ENCODE measurements at regions not wholly inside any gene's neighbourhood (a gene's known extent, or its start where the extent isn't known, plus 50 kb on each side); places are given as distances from the start of the nearest gene placed in this dataset.
A peak's percentile ranks its signal among the peaks of the same experiment; 100 is the strongest.

GRCh38 chr3:72309661-72310418 is 524.9 kb upstream of the PROK2 start:
- Histone ChIP-seq H3K27me3 (ENCODE audit: control insufficient read depth, insufficient read depth, low read length) (no peaks in the 10 kb centered on the region), H3K4me1 (ENCODE audit: control insufficient read depth, insufficient read depth, low read length, poor library complexity, severe bottlenecking) (peaks cover 33% of the 10 kb centered on the region), H3K4me3 (ENCODE audit: low read depth, low read length) (peak overlapping the region; percentile 49), H3K36me3 (ENCODE audit: control insufficient read depth, insufficient read depth, low read length) (no peaks in the 10 kb centered on the region), H3K9me3 (ENCODE audit: control insufficient read depth in 2 of 2, low read length in 2 of 2) (no peaks in the 10 kb centered on the region), H3K27ac (ENCODE audit: insufficient read depth, low read length, poor library complexity, severe bottlenecking) (peak overlapping the region; percentile 63)
- H3K27me3 Mint-ChIP-seq = peaks cover 5% of the 10 kb centered on the region
- peak overlapping the region; percentile 40 to 86 (median 62) for H3K4me3 Mint-ChIP-seq
- peak overlapping the region; percentile 90 to 100 (median 95) for H3K27ac Mint-ChIP-seq
- peak in 1 of 3 donors; percentile 26 for DNase-seq
- H3K36me3 Mint-ChIP-seq = no peaks in the 10 kb centered on the region
- ATAC-seq (ENCODE audit: low read depth in 2 of 2) = peak; percentile 2 to 6
- peaks cover 5 to 56% (median 29%) of the 10 kb centered on the region in 4 donors for H3K4me1 Mint-ChIP-seq
- H3K9me3 Mint-ChIP-seq = no peaks in the 10 kb centered on the region

GRCh38 chr3:72308641-72309040 is 523.7 kb upstream of the PROK2 start:
- peak overlapping the region; percentile 87 to 94 (median 87) for H3K27ac Mint-ChIP-seq
- DNase-seq (peak in 1 of 3 donors; percentile 7), ATAC-seq (ENCODE audit: low read depth in 2 of 2) (no peak)
- H3K27me3 ChIP-seq (ENCODE audit: control insufficient read depth, insufficient read depth, low read length) = no peaks in the 10 kb centered on the region
- peaks cover 33% of the 10 kb centered on the region for H3K4me1 ChIP-seq (ENCODE audit: control insufficient read depth, insufficient read depth, low read length, poor library complexity, severe bottlenecking)
- H3K27me3 Mint-ChIP-seq = peaks cover 5% of the 10 kb centered on the region
- H3K27ac ChIP-seq (ENCODE audit: insufficient read depth, low read length, poor library complexity, severe bottlenecking) = no peak overlapping the region
- H3K36me3 ChIP-seq (ENCODE audit: control insufficient read depth, insufficient read depth, low read length) = no peaks in the 10 kb centered on the region
- H3K4me3 Mint-ChIP-seq = no peak overlapping the region
- H3K4me3 ChIP-seq (ENCODE audit: low read depth, low read length) = no peak overlapping the region
- peaks cover 5 to 50% (median 27%) of the 10 kb centered on the region in 4 donors for H3K4me1 Mint-ChIP-seq
- no peaks in the 10 kb centered on the region for H3K9me3 ChIP-seq (ENCODE audit: control insufficient read depth in 2 of 2, low read length in 2 of 2)
- no peaks in the 10 kb centered on the region for H3K36me3 Mint-ChIP-seq
- H3K9me3 Mint-ChIP-seq = no peaks in the 10 kb centered on the region

DNA sequence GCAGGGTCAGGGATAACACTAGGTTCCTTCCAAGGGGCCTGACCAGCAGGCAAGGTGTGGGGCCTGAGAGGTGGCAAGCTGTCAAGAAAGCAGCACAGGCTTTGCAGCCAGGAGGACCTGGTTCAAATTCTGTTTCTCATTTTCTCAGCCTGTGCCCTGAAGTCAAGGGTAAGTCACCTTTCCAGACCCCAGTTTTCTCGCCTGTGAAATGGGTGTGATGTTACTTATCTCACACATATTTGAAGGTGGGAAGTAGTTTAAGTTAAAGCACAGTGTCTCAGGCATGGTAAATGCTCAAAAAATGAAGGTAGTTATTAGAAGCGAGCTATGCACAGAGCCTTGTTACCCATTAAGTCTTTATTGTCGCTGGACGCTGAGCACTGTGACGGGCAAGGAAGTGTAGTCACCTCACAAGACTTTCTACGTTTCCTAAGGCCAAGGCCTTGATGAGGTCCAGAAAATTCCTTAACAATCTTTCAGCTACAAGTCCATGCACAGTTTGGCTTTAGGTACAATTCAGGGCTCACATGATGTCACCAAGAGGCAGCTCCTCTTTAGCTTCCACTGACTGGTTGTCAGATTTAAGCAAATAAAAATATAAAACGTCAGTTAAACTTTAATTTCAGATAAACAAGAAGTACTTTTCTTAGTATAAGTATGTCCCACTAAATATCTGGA is 522.6 kb upstream of the PROK2 start:
- H3K27me3 Mint-ChIP-seq = peaks cover 5% of the 10 kb centered on the region
- H3K4me3 Mint-ChIP-seq = no peak overlapping the region
- H3K4me1 Mint-ChIP-seq = peaks cover 5 to 44% (median 24%) of the 10 kb centered on the region in 4 donors
- ATAC-seq (ENCODE audit: low read depth in 2 of 2) (no peak), DNase-seq (no peak)
- peak overlapping the region; percentile 24 to 80 (median 65) for H3K27ac Mint-ChIP-seq
- H3K27ac ChIP-seq (ENCODE audit: insufficient read depth, low read length, poor library complexity, severe bottlenecking) = no peak overlapping the region
- no peaks in the 10 kb centered on the region for H3K9me3 Mint-ChIP-seq
- H3K4me3 ChIP-seq (ENCODE audit: low read depth, low read length) = no peak overlapping the region
- peaks cover 33% of the 10 kb centered on the region for H3K4me1 ChIP-seq (ENCODE audit: control insufficient read depth, insufficient read depth, low read length, poor library complexity, severe bottlenecking)
- no peaks in the 10 kb centered on the region for H3K27me3 ChIP-seq (ENCODE audit: control insufficient read depth, insufficient read depth, low read length)
- H3K9me3 ChIP-seq (ENCODE audit: control insufficient read depth in 2 of 2, low read length in 2 of 2) = no peaks in the 10 kb centered on the region
- H3K36me3 Mint-ChIP-seq = no peaks in the 10 kb centered on the region
- no peaks in the 10 kb centered on the region for H3K36me3 ChIP-seq (ENCODE audit: control insufficient read depth, insufficient read depth, low read length)

DNA sequence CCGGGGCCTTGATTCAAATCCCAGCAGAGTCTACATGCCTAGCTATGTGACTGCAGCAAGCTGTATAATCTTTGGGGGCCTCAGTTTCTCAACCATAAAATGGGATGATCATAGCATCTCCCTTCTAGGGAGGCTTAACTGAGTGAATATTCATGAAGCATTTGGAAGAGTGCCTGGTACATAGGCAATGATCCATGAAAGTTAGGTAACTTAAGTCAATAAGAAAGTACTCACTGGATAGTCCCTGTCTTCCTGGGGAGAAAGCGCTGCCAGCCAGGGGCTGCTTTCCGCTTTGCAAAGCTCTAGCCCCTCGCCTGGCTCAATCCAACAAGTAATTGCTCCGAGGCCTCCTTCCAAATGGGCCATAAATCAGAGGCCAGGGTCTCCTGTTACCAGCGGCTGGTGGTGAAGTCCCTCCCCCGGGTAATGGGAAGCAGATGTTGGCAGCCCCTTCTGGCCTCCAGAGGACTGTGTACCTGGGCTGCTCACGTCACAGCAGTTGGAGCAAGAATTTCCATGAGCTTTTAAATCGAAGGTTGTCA is 521.9 kb upstream of the PROK2 start:
- no peaks in the 10 kb centered on the region for H3K9me3 ChIP-seq (ENCODE audit: control insufficient read depth in 2 of 2, low read length in 2 of 2)
- H3K27ac Mint-ChIP-seq = peak overlapping the region; percentile 50 to 80 (median 65)

DNA sequence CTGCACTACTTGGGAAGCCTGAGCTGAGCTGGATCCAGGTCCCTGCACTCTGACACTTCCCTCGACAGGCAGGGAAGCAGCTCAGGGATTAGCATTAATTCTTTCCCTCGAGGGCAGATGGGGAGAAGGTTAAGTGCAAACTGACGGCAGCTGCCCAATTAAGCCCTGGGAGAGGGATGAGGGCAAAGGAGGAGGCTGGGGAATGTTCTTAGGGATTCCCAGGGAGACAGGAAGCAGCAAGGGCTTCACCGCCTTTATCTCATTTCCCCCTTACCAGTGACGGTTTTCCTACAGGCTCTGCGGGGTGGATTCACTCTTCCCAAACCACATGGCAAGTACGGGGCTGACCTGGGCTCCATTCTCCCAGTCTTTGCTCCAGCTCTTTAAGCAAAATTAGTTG is 519.0 kb upstream of the PROK2 start:
- Mint-ChIP-seq H3K4me1 (peaks cover 0 to 10% (median 5%) of the 10 kb centered on the region in 4 donors), H3K36me3 (no peaks in the 10 kb centered on the region), H3K27ac (no peak overlapping the region), H3K9me3 (peaks cover 0 to 2% (median 0%) of the 10 kb centered on the region in 7 donors), H3K27me3 (peaks cover 5% of the 10 kb centered on the region), H3K4me3 (no peak overlapping the region)
- Histone ChIP-seq H3K27ac (ENCODE audit: insufficient read depth, low read length, poor library complexity, severe bottlenecking) (no peak overlapping the region), H3K4me1 (ENCODE audit: control insufficient read depth, insufficient read depth, low read length, poor library complexity, severe bottlenecking) (no peaks in the 10 kb centered on the region), H3K36me3 (ENCODE audit: control insufficient read depth, insufficient read depth, low read length) (no peaks in the 10 kb centered on the region), H3K4me3 (ENCODE audit: low read depth, low read length) (no peak overlapping the region), H3K9me3 (ENCODE audit: control insufficient read depth in 2 of 2, low read length in 2 of 2) (no peaks in the 10 kb centered on the region), H3K27me3 (ENCODE audit: control insufficient read depth, insufficient read depth, low read length) (no peaks in the 10 kb centered on the region)
- DNase-seq = no peak
- ATAC-seq (ENCODE audit: low read depth in 2 of 2) = no peak

More for the DNA sequence above, 521.9 kb upstream of the PROK2 start:
- Histone ChIP-seq H3K4me1 (ENCODE audit: control insufficient read depth, insufficient read depth, low read length, poor library complexity, severe bottlenecking) (peaks cover 27% of the 10 kb centered on the region), H3K27ac (ENCODE audit: insufficient read depth, low read length, poor library complexity, severe bottlenecking) (no peak overlapping the region), H3K36me3 (ENCODE audit: control insufficient read depth, insufficient read depth, low read length) (no peaks in the 10 kb centered on the region), H3K4me3 (ENCODE audit: low read depth, low read length) (no peak overlapping the region), H3K27me3 (ENCODE audit: control insufficient read depth, insufficient read depth, low read length) (no peaks in the 10 kb centered on the region)
- Mint-ChIP-seq H3K4me3 (no peak overlapping the region), H3K27me3 (peaks cover 5% of the 10 kb centered on the region), H3K4me1 (peaks cover 5 to 40% (median 24%) of the 10 kb centered on the region in 4 donors), H3K36me3 (no peaks in the 10 kb centered on the region), H3K9me3 (no peaks in the 10 kb centered on the region)
- ATAC-seq (ENCODE audit: low read depth in 2 of 2) (no peak), DNase-seq (no peak)

- no peaks in the 10 kb centered on the region for H3K9me3 ChIP-seq (ENCODE audit: control insufficient read depth in 2 of 2, low read length in 2 of 2)
- no peaks in the 10 kb centered on the region for H3K4me1 ChIP-seq (ENCODE audit: control insufficient read depth, insufficient read depth, low read length, poor library complexity, severe bottlenecking)
- ATAC-seq (ENCODE audit: low read depth in 2 of 2) = no peak
- Mint-ChIP-seq H3K4me3 (no peak overlapping the region), H3K27ac (peak overlapping the region in 1 of 3 donors; percentile 5), H3K27me3 (peaks cover 5% of the 10 kb centered on the region), H3K9me3 (peaks cover 0 to 2% (median 0%) of the 10 kb centered on the region in 7 donors), H3K36me3 (no peaks in the 10 kb centered on the region), H3K4me1 (peaks cover 0 to 3% (median 0%) of the 10 kb centered on the region in 4 donors)
- H3K36me3 ChIP-seq (ENCODE audit: control insufficient read depth, insufficient read depth, low read length) = no peaks in the 10 kb centered on the region
- no peak overlapping the region for H3K4me3 ChIP-seq (ENCODE audit: low read depth, low read length)
- H3K27ac ChIP-seq (ENCODE audit: insufficient read depth, low read length, poor library complexity, severe bottlenecking) = no peak overlapping the region
- no peak for DNase-seq
- no peaks in the 10 kb centered on the region for H3K27me3 ChIP-seq (ENCODE audit: control insufficient read depth, insufficient read depth, low read length)
These were observed 516.8 kb upstream of the PROK2 start for GRCh38 chr3:72301779-72302178.

- H3K9me3 Mint-ChIP-seq = peaks cover 0 to 2% (median 0%) of the 10 kb centered on the region in 7 donors
- ATAC-seq (ENCODE audit: low read depth in 2 of 2) (no peak), DNase-seq (no peak)
- H3K36me3 Mint-ChIP-seq = no peaks in the 10 kb centered on the region
- H3K27me3 Mint-ChIP-seq = peaks cover 5% of the 10 kb centered on the region
- H3K4me3 Mint-ChIP-seq = no peak overlapping the region
- no peak overlapping the region for H3K27ac Mint-ChIP-seq
- peaks cover 0 to 3% (median 0%) of the 10 kb centered on the region in 4 donors for H3K4me1 Mint-ChIP-seq
- Histone ChIP-seq H3K9me3 (ENCODE audit: control insufficient read depth in 2 of 2, low read length in 2 of 2) (no peaks in the 10 kb centered on the region), H3K4me1 (ENCODE audit: control insufficient read depth, insufficient read depth, low read length, poor library complexity, severe bottlenecking) (no peaks in the 10 kb centered on the region), H3K36me3 (ENCODE audit: control insufficient read depth, insufficient read depth, low read length) (no peaks in the 10 kb centered on the region), H3K27ac (ENCODE audit: insufficient read depth, low read length, poor library complexity, severe bottlenecking) (no peak overlapping the region), H3K4me3 (ENCODE audit: low read depth, low read length) (no peak overlapping the region), H3K27me3 (ENCODE audit: control insufficient read depth, insufficient read depth, low read length) (no peaks in the 10 kb centered on the region)
These were observed 515.7 kb upstream of the PROK2 start for GRCh38 chr3:72300621-72301020.
